ENCODE measurements at regions not wholly inside any gene's neighbourhood (a gene's known extent, or its start where the extent isn't known, plus 50 kb on each side); places are given as distances from the start of the nearest gene placed in this dataset.

- no peaks in the 10 kb centered on the region for H3K4me1 Mint-ChIP-seq
- H3K4me3 ChIP-seq (ENCODE audit: low read length), result no peak overlapping the region
- H3K27me3 Mint-ChIP-seq, result peaks cover 0 to 7% (median 0%) of the 10 kb centered on the region in 5 donors
- CTCF ChIA-PET, result interaction anchor here (0.6 kb wide), 1 partner anchor 138 kb away, joined by 7 read pairs; no protein-coding TSS in a partner anchor
- H3K4me3 Mint-ChIP-seq, result no peak overlapping the region
- H3K27me3 ChIP-seq (ENCODE audit: control insufficient read depth in 2 of 2, insufficient read depth in 2 of 2, low read length in 2 of 2), result no peaks in the 10 kb centered on the region
- H3K27ac Mint-ChIP-seq, result no peak overlapping the region
- H3K4me1 ChIP-seq (ENCODE audit: control insufficient read depth in 2 of 2, insufficient read depth in 2 of 2, low read length in 2 of 2), result no peaks in the 10 kb centered on the region
- H3K9me3 Mint-ChIP-seq, result no peaks in the 10 kb centered on the region
- no peaks in the 10 kb centered on the region for H3K36me3 Mint-ChIP-seq
- intact Hi-C loops (cut with micrococcal nuclease), result no loop called here
- ATAC-seq (no peak), DNase-seq (no peak)
- no peaks in the 10 kb centered on the region for H3K36me3 ChIP-seq (ENCODE audit: control insufficient read depth in 2 of 3, insufficient read depth in 3 of 3, low read length in 3 of 3)
- POLR2A ChIA-PET, result no interaction called here
- H3K27ac ChIP-seq (ENCODE audit: low read depth, low read length), result no peak overlapping the region
- H3K9me3 ChIP-seq (ENCODE audit: control insufficient read depth in 2 of 3, low read length in 3 of 3), result no peaks in the 10 kb centered on the region
Observed at GRCh38 chr20:59412181-59412580, 111.8 kb downstream of the EDN3 start.

GRCh38 chr20:59412875-59413284 lies 112.5 kb downstream of the EDN3 start:
- Mint-ChIP-seq H3K27ac (no peak overlapping the region), H3K27me3 (peaks cover 0 to 12% (median 6%) of the 10 kb centered on the region in 5 donors), H3K36me3 (no peaks in the 10 kb centered on the region), H3K9me3 (no peaks in the 10 kb centered on the region), H3K4me1 (no peaks in the 10 kb centered on the region), H3K4me3 (no peak overlapping the region)
- Histone ChIP-seq H3K4me1 (ENCODE audit: control insufficient read depth in 2 of 2, insufficient read depth in 2 of 2, low read length in 2 of 2) (no peaks in the 10 kb centered on the region), H3K27ac (ENCODE audit: low read depth, low read length) (no peak overlapping the region), H3K9me3 (ENCODE audit: control insufficient read depth in 2 of 3, low read length in 3 of 3) (no peaks in the 10 kb centered on the region), H3K36me3 (ENCODE audit: control insufficient read depth in 2 of 3, insufficient read depth in 3 of 3, low read length in 3 of 3) (no peaks in the 10 kb centered on the region), H3K27me3 (ENCODE audit: control insufficient read depth in 2 of 2, insufficient read depth in 2 of 2, low read length in 2 of 2) (no peaks in the 10 kb centered on the region), H3K4me3 (ENCODE audit: low read length) (no peak overlapping the region)
- ChIA-PET POLR2A (no interaction called here), CTCF (no interaction called here)
- ATAC-seq (no peak), DNase-seq (no peak)
- intact Hi-C loops (cut with micrococcal nuclease), result no loop called here

GRCh38 chr20:59413326-59413865 lies 113.0 kb downstream of the EDN3 start:
- no peak overlapping the region for H3K27ac ChIP-seq (ENCODE audit: low read depth, low read length)
- Mint-ChIP-seq H3K27me3 (peaks cover 0 to 14% (median 6%) of the 10 kb centered on the region in 5 donors), H3K4me3 (no peak overlapping the region), H3K36me3 (no peaks in the 10 kb centered on the region), H3K9me3 (no peaks in the 10 kb centered on the region), H3K27ac (no peak overlapping the region), H3K4me1 (no peaks in the 10 kb centered on the region)
- no peak overlapping the region for H3K4me3 ChIP-seq (ENCODE audit: low read length)
- no peaks in the 10 kb centered on the region for H3K9me3 ChIP-seq (ENCODE audit: control insufficient read depth in 2 of 3, low read length in 3 of 3)
- ATAC-seq (no peak), DNase-seq (no peak)
- ChIA-PET CTCF (no interaction called here), POLR2A (no interaction called here)
- no peaks in the 10 kb centered on the region for H3K4me1 ChIP-seq (ENCODE audit: control insufficient read depth in 2 of 2, insufficient read depth in 2 of 2, low read length in 2 of 2)
- no peaks in the 10 kb centered on the region for H3K27me3 ChIP-seq (ENCODE audit: control insufficient read depth in 2 of 2, insufficient read depth in 2 of 2, low read length in 2 of 2)
- intact Hi-C loops (cut with micrococcal nuclease), result no loop called here
- no peaks in the 10 kb centered on the region for H3K36me3 ChIP-seq (ENCODE audit: control insufficient read depth in 2 of 3, insufficient read depth in 3 of 3, low read length in 3 of 3)

GRCh38 chr20:59414936-59415623 lies 114.7 kb downstream of the EDN3 start:
- CTCF ChIA-PET, result no interaction called here
- Histone ChIP-seq H3K36me3 (ENCODE audit: control insufficient read depth in 2 of 3, insufficient read depth in 3 of 3, low read length in 3 of 3) (no peaks in the 10 kb centered on the region), H3K4me1 (ENCODE audit: control insufficient read depth in 2 of 2, insufficient read depth in 2 of 2, low read length in 2 of 2) (no peaks in the 10 kb centered on the region), H3K27me3 (ENCODE audit: control insufficient read depth in 2 of 2, insufficient read depth in 2 of 2, low read length in 2 of 2) (no peaks in the 10 kb centered on the region), H3K9me3 (ENCODE audit: control insufficient read depth in 2 of 3, low read length in 3 of 3) (no peaks in the 10 kb centered on the region), H3K27ac (ENCODE audit: low read depth, low read length) (no peak overlapping the region), H3K4me3 (ENCODE audit: low read length) (no peak overlapping the region)
- H3K4me1 Mint-ChIP-seq, result no peaks in the 10 kb centered on the region
- no peaks in the 10 kb centered on the region for H3K9me3 Mint-ChIP-seq
- H3K27ac Mint-ChIP-seq, result no peak overlapping the region
- POLR2A ChIA-PET, result no interaction called here
- intact Hi-C loops (cut with micrococcal nuclease), result no loop called here
- no peak overlapping the region for H3K4me3 Mint-ChIP-seq
- H3K36me3 Mint-ChIP-seq, result no peaks in the 10 kb centered on the region
- ATAC-seq (no peak), DNase-seq (no peak)
- peaks cover 0 to 18% (median 6%) of the 10 kb centered on the region in 5 donors for H3K27me3 Mint-ChIP-seq

- Histone ChIP-seq H3K36me3 (ENCODE audit: control insufficient read depth in 2 of 3, insufficient read depth in 3 of 3, low read length in 3 of 3) (no peaks in the 10 kb centered on the region), H3K27ac (ENCODE audit: low read depth, low read length) (no peak overlapping the region), H3K4me1 (ENCODE audit: control insufficient read depth in 2 of 2, insufficient read depth in 2 of 2, low read length in 2 of 2) (no peaks in the 10 kb centered on the region), H3K4me3 (ENCODE audit: low read length) (no peak overlapping the region), H3K27me3 (ENCODE audit: control insufficient read depth in 2 of 2, insufficient read depth in 2 of 2, low read length in 2 of 2) (no peaks in the 10 kb centered on the region), H3K9me3 (ENCODE audit: control insufficient read depth in 2 of 3, low read length in 3 of 3) (no peaks in the 10 kb centered on the region)
- intact Hi-C loops (cut with micrococcal nuclease), result no loop called here
- peaks cover 0 to 14% (median 6%) of the 10 kb centered on the region in 5 donors for H3K27me3 Mint-ChIP-seq
- H3K27ac Mint-ChIP-seq, result no peak overlapping the region
- H3K4me1 Mint-ChIP-seq, result no peaks in the 10 kb centered on the region
- no peaks in the 10 kb centered on the region for H3K36me3 Mint-ChIP-seq
- ATAC-seq (no peak), DNase-seq (no peak)
- ChIA-PET POLR2A (no interaction called here), CTCF (no interaction called here)
- H3K9me3 Mint-ChIP-seq, result no peaks in the 10 kb centered on the region
- no peak overlapping the region for H3K4me3 Mint-ChIP-seq
Observed at GRCh38 chr20:59416916-59417315, 116.5 kb downstream of the EDN3 start.

GRCh38 chr20:59421089-59421488 lies 120.7 kb downstream of the EDN3 start:
- Mint-ChIP-seq H3K27ac (no peak overlapping the region), H3K4me1 (no peaks in the 10 kb centered on the region), H3K36me3 (no peaks in the 10 kb centered on the region), H3K27me3 (peaks cover 0 to 14% (median 6%) of the 10 kb centered on the region in 5 donors), H3K4me3 (no peak overlapping the region), H3K9me3 (peaks cover 0 to 2% (median 0%) of the 10 kb centered on the region in 11 donors)
- H3K36me3 ChIP-seq (ENCODE audit: control insufficient read depth in 2 of 3, insufficient read depth in 3 of 3, low read length in 3 of 3), result no peaks in the 10 kb centered on the region
- no peak overlapping the region for H3K4me3 ChIP-seq (ENCODE audit: low read length)
- ChIA-PET POLR2A (interaction anchor here (0.7 kb wide), 1 partner anchor 56 kb away, joined by 3 read pairs; no protein-coding TSS in a partner anchor), CTCF (interaction anchor here (0.6 to 0.9 kb wide), 2 partner anchors 18 to 652 kb away, joined by 3 read pairs; no protein-coding TSS in a partner anchor)
- ATAC-seq, result no peak
- intact Hi-C loops (cut with micrococcal nuclease), result no loop called here
- no peak overlapping the region for H3K27ac ChIP-seq (ENCODE audit: low read depth, low read length)
- no peaks in the 10 kb centered on the region for H3K9me3 ChIP-seq (ENCODE audit: control insufficient read depth in 2 of 3, low read length in 3 of 3)
- H3K4me1 ChIP-seq (ENCODE audit: control insufficient read depth in 2 of 2, insufficient read depth in 2 of 2, low read length in 2 of 2), result no peaks in the 10 kb centered on the region
- no peak for DNase-seq
- no peaks in the 10 kb centered on the region for H3K27me3 ChIP-seq (ENCODE audit: control insufficient read depth in 2 of 2, insufficient read depth in 2 of 2, low read length in 2 of 2)
